GM21786 (cell line): ENCODE measurements at regions not wholly inside any gene's neighbourhood (a gene's known extent, or its start where the extent isn't known, plus 50 kb on each side); places are given as distances from the start of the nearest gene placed in this dataset.
"Not testable (repeated sequence)": the region's sequence is repeated elsewhere in the genome, so short reads cannot be mapped to it uniquely, and the experiment has no call there.

Experiments used
- ATAC-seq: cut with Tn5 transposase; IDR thresholded peaks from one replicate; pipeline ENCODE4 v1.9.1; 2021; ENCODE audit not compliant: unreplicated experiment

DNA sequence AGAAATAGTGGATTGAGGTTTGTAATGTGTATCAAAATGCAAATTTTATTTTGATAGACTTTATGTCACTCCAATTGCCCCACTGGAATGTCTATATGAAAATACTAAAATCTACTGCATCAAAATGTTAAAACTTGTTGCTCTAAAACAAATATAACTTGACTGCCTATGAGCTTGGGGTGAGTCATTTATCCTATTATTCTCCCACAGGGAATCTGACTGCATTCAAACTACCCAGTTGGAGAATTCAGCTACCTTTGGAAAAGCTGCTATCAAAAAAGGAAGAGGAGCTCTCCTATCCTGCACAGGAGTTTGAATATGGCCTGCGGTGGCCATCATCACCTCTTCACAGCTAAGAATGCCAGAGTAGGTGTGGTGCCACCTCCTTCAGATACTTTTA, 173.1 kb downstream of the KLHL28 start:
- ATAC-seq, result no peak

GRCh38 chr14:44785096-44785495, 176.7 kb downstream of the KLHL28 start:
- no peak for ATAC-seq

DNA sequence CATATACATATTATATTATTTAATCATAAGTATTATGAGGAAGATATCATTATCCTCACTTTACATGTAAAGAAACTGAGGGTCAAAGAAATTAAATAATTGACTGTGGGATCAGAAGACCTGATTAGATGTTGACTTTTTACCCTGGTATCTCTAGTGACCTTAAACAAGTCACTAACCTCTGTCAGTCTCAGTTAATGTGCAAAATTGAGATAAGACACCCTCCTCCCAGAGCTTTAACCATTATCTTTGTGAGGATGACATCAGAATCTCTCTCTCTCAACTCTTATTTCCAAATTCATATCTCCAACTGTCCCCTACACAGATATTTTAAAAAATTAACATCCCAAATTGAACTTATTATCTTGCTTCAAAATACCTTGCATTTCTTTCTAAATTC, 177.8 kb downstream of the KLHL28 start:
- ATAC-seq, result no peak

DNA sequence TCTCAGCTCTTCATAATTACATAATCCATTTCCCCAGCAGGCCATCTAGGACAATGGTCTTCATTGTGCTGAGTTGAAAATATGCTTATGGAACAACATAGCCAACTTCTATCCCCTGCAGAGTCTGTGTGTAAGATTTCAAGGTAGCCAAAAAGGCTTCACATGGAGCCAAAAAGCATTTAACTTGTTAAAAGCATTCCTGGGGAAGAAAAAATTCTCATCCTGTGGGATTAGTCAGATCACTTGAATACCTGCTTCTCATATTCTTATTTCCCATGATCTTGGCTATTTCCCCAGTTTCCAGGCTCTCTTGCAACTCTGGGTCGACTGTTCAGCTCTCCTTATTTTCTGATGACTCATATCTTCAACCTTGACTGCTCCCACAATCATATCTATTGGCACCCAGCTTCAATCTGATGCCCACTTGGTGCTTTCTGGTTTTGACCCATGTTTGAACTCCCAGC, 178.9 kb downstream of the KLHL28 start:
- no peak for ATAC-seq

GRCh38 chr14:44780989-44781388, 180.8 kb downstream of the KLHL28 start:
- ATAC-seq, result no peak

- peak; percentile 59 for ATAC-seq
These were observed 183.1 kb downstream of the KLHL28 start for GRCh38 chr14:44778604-44779003.

GRCh38 chr14:44777584-44777983, 184.2 kb downstream of the KLHL28 start:
- ATAC-seq, result no peak

DNA sequence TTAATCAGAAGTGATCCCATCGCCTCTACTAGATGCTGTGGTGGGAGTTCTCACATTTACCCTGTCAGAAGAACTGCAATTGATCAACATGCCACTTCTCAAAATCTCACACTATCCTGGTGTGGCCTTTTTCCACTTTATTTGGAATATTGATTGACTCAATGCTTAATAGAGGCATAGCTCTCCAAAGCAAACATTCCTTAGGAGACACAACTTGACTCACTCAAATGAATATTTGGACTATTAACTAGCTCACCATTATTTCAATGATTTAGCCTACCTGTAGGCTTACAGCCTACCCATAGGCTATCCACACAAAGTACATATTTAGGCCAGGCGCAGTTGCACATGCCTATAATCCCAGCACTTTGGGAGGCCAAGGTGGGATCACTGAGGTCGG, 186.5 kb downstream of the KLHL28 start:
- ATAC-seq, result no peak

DNA sequence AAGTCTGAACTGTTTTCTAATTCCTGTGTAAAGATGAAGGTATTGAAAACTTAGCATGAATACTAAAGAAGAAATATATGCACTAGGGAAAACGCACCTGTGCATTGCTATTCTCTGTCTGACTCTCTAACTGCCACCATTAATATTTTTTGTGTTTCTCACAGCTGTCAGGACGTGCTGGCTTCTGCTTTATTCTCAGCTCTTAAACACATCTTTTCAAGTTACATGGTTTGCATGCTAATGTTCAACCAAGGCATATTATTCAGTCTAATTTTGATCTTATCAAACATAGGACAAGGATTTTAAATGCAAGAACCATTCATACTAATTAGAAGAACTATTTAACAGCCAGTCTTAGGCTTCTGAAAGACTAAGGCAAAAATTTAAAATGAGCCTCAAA, 187.4 kb downstream of the KLHL28 start:
- no peak for ATAC-seq

DNA sequence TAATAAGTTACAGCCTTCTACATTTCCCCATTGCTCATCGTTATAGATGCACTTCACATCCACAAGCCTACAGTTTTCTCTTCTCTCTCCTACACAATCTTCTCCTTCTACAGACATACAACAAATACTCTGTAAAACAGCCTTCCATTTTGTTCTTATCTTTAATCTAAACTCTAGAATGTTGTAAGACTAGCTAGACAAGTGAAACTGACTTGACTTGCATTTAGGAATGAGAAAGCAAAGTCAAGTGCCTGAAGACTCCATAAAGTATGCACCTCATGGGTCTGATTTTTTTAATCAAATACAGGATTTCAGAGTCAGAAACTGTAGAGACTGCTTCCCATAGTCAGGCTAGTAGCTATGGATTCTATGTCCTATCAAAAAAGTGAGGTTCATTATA, 190.3 kb downstream of the KLHL28 start:
- ATAC-seq, result no peak

DNA sequence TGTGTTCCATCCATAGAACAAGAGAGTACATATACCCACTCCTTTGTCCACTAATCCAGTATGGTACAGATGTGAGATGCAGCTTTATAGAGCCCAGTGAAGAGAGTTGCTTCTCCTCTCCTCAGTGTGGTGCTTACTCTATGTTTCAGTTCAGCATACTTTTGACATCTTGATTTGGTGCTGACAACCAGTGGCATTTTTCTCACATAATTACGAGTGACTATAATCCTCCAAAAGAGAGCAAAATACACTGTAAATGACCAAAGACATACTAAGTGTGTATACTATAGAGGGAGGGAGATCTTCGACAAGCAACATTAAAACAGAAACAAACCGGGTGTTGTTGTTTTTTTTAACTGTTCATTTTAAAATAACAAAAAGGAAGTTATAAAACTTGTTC, 191.5 kb downstream of the KLHL28 start:
- no peak for ATAC-seq

DNA sequence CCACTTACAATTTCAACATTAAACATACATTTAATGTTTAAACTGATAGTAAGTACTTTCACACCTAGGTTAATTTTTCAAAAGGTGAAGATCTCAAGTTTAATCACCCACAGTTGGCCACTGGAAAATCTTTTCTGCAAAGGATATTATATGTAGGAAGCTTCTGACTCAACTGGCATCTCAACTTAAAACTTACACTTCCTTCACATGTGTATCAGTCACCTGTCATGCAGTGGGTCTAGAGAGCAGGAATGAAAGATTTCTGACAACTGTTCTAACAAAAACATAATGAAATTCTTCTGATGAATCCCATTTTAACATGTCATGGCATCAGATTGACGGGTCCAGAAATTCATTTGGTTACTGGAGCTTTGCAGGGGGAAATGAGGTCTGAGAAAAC, 192.8 kb downstream of the KLHL28 start:
- no peak for ATAC-seq

DNA sequence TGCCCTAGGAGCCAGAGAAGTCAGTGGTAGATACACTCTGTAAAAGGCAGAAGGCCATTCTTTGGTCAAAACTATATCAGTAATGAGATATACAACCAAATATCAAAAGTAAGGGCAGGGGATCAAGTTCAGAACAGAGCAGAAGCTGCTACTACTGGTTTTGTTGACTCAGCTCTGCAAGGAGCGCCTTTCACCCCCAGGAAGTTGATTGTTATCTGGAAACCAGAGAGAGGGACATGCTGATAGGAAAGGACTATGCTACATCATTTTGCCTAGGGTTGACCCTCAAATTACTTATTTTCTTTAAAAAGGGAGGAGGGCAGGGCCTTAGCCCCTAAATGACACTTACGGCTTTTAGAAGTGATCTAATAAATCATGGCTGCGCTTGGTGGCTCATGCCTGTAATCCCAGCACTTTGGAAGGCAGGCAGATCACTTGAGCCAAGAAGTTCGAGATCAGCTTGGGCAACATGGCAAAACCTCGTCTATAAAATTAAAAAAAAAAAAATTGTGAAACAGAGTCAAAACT, 194.0 kb downstream of the KLHL28 start:
- no peak for ATAC-seq

- ATAC-seq, result no peak
These were observed 195.5 kb downstream of the KLHL28 start for GRCh38 chr14:44766285-44766684.

- ATAC-seq, result no peak
These were observed 198.4 kb downstream of the KLHL28 start for GRCh38 chr14:44763356-44763755.

DNA sequence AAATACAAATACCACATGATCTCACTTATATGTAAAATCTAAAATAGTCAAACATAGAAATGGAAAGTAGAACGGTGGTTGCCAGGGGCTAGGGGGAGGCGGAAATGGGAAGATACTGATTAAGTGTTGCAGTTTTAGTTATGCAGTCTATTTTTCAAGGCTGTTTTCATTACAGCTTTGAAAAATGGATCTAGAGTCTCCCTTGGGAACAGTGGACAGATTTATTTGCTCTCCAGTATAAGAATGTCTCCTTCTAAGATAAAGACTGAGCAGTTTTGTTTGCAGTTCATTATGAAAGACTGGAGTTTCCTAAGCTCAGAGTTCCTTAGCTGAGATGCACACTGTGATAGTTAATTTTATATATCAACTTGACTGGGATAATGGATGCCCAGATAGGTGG, 202.5 kb downstream of the KLHL28 start:
- ATAC-seq, result no peak

DNA sequence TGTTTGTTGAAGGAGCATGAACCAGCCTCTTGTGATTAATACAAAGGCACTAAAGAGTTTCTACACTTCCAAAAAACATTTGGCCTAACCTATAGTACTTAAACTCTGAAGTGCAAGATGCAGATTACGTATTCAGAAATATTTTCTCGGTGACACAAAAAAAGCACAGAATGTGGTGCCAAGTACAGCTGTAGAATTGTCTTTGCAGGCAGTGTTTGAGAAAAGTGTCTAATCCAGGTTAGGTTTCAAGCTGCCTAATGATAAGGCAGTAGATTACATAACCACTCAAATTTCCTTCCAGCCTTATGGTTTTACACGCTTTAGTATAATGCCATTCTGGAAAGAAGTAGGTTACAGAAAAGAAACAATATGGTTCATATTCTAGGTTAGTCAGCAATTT, 205.2 kb downstream of the KLHL28 start:
- ATAC-seq, result no peak

DNA sequence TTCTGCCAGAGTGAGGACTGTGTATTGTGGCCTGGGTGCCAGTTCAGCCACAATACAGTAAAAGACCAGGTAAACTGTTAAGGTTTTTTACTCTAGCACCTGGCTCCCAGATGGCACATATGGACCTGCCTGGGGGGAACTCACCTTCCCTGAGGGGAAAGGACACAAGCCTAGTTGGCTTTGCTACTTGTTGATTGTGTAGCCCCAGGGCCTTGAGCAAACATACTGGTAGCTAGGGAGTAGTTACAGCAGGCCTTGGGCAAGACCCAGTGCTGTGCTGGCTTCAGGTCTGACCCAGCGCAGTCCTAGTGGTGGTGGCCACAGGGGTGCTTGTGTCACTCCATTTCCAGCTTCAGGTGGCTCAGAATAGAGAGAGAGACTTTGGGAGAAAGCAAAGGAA, 216.4 kb downstream of the KLHL28 start:
- no peak for ATAC-seq

DNA sequence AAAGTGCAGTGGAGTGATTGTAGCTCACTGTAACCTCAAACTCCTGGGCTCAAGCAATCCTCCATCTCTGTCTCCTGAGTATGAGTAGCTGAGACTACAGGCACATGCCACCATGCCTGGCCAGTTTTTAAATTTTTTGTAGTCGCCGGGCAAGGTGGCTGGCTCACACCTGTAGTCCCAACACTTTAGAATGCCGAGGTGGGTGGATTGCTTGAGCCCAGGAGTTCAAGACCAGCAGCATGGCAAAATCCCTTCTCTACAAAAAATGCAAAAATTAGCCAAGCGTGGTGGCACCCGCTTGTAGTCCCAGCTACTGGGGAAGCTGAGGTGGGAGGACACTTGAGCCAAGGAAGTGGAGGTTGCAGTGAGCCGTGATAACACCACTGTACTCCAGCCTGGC, 219.5 kb downstream of the KLHL28 start:
- ATAC-seq, result no peak

GRCh38 chr14:44741431-44741830, 220.3 kb downstream of the KLHL28 start:
- ATAC-seq, result no peak

DNA sequence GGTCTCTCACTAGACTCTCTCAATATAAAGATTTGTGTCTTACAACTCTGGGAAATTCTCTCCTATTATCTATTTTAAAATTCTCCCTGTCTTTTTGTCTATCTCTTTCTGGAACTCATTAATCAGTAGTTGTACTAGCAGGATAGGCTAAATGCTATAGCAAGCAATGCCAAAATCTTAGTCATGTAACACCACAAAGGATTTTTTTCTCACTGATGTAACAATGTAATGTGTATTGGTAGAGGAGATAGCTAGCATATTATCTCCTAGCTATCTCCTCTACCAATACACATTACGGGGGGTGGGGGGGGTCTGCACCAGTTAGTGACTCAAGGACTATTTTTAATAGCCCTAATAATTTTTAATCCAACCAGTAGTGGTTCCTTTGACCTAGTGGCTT, 225.4 kb downstream of the KLHL28 start:
- ATAC-seq, result no peak

GRCh38 chr14:44732144-44732543, 225.1 kb upstream of the FSCB start:
- no peak for ATAC-seq

GRCh38 chr14:44730860-44731259, 223.8 kb upstream of the FSCB start:
- no peak for ATAC-seq

DNA sequence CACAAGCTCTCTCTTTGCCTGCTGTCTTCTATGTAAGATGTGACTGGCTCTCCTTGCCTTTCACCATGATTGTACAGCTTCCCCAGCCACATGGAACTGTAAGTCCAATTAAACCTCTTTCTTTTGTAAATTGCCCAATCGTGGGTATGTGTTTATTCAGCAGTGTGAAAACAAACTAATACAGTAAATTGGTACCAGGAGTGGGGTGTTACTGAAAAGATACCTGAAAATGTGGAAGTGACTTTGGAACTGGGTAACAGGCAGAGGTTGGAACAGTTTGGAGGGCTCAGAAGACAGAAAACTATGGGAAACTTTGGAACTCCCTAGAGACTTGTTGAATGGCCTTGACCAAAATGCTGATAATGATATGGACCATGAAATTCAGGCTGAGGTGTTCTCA, 214.3 kb upstream of the FSCB start:
- not testable (repeated sequence) for ATAC-seq
